ENCODE measurements at regions not wholly inside any gene's neighbourhood (a gene's known extent, or its start where the extent isn't known, plus 50 kb on each side); places are given as distances from the start of the nearest gene placed in this dataset.

- TF ChIP-seq CTCF (IDR thresholded peaks at IDR 0.05) (no peak), POLR2A (IDR thresholded peaks at IDR 0.05; ENCODE audit: low read depth) (no peak), POLR2AphosphoS5 (IDR thresholded peaks at IDR 0.05) (no peak), EP300 (IDR thresholded peaks at IDR 0.05) (no peak)
These were observed 144.0 kb upstream of the GPC1 start for GRCh38 chr2:240291337-240292034.
